ENCODE measurements at regions not wholly inside any gene's neighbourhood (a gene's known extent, or its start where the extent isn't known, plus 50 kb on each side); places are given as distances from the start of the nearest gene placed in this dataset.

DNA sequence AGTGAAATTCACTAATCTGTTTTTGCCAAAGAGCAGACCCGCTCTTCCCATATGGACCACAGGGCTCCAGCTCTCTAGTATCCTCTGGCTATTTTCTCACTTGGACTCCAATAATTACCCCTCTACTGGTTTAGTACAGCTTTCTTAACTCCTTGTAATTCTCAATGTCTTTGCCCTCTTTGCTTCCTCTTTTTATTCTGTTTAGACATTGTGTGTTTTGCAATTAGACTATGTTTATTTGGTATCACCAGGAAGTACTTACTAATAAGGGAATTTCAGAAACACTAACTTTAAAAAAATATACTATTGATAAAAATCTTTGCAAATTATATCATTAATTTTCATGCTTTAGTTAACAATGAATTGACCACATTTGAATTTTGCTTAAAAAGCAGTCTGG lies 111.6 kb upstream of the OBI1 start:
- peak; percentile 47 to 72 for DNase-seq

DNA sequence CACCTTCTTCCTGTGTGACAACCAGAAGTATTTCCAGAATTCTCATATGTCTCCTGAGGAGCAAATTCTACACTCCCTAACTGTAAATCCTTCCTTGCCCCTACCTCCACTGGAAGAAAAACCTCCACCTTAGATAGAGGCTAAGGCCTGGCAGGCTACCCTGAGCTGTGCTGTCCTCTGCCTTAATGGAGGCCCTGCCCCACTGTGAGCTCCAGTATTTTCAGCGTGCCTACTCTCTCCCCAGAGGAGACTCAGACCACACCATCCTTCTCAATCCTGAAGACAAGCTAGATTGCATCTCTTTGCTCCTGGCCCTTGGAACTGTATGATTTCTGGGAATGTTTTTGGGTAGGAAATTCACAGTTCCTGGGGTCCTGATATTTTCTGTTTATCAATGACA lies 110.0 kb upstream of the OBI1 start:
- DNase-seq: no peak

DNA sequence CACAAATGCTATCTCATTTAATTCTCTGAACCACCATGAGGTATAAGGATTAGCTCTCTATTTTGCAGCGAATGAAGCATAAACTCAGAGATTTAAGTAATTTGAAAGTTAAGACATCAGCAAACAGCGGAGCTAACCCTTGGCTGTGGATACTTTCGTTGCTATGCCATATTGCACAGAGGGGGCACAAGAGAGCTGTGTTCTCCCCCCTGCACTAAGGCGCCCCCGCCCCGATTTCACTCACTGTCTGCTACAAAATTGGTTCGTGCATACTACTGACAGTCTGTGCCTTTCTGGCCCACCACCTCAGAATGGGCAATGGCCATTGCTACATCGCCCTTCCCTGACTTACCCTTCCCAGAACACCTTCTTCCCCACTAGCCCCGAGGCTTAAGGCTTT lies 105.7 kb upstream of the OBI1 start:
- DNase-seq: no peak

DNA sequence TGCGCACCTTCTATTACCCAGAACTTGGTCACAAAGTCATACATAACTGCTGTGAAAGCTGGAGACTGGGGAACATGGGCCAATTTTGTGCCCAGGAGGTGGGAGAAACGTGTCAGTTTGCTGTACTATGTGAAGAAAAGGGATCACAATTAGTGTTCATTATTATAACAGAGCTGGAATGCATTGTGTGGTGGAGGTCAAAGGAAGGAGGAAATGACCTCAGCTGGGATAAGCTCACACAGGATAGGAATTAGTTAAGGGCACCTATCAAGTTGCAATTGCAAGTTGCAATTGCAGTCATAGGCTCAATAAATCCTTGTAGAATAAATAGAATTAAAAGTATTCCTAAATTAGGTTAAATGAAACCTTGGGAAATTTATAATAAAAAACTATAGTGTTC lies 103.9 kb upstream of the OBI1 start:
- DNase-seq: no peak

DNA sequence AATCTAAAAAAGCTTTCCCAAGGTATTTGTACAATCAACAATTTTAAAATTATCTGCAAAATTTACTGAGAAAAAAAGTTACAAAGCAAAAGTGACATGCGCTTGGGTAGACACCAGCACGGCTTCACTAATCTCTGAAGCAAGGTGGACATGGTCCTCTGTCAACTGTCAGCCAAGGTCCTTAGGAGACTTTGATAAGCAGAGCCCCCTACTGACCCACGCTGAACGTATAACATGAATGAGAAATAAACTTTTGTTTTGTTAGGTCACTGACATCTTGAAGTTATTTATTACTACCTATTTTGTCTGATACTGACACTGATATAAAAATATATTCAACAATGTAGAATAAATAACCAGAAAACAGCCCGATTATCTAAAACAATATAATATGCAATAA lies 100.7 kb upstream of the OBI1 start:
- DNase-seq: no peak

DNA sequence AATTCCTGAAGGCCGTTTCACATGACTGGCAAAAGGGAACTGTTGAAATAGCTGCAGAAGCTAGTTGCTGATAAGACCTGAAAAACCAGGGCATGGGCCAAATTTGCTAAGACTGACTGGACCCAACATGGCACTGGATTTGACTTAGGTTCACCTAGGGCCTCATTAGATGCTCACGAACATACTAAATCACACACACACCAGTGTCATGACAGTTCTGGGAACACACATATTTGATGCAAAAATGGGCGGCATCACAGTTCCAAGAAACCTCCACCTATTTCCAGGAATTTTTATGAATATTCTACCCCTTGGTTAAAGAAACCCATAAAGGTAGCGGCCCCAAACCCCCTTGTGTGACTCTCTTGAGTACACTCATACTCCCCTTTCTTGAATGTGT lies 99.6 kb upstream of the OBI1 start:
- DNase-seq: no peak

DNA sequence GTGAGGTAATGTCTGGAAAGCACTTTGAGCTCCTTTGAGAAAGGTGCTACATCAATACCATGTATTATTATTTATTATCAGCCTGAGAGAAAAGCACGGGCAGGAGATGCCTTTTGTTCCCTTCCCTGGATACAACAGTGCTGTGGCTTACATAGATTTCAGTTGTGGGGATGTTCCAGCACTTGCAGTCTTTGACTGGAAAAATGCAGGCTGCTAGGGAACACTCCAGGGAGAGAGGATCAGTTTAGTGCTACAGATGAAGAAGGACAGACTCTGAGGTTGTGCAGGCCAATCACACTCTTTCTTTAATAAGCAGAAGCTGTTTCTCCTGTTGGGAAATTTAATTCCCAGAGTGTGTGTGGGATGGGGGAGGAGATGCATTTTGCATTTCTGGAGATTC lies 94.5 kb upstream of the OBI1 start:
- DNase-seq: no peak

DNA sequence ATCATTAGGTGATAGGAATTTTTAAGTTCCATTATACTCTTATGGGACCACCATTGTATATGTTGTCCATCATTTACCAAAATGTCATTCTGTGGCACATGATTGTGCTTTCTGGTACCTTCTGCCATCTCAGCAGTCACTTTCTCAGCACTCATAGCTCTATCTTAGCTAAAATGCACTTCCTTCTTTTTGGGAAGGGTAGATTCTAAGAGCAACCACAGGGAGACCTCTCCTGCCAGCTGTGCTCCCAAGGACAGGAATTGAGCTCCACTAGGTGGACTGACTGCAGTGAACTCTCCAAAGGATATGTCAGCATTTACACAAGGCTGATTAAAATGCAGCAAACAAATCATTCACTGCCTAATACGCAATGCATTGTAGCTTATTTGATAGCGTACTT lies 91.8 kb upstream of the OBI1 start:
- no peak for DNase-seq

DNA sequence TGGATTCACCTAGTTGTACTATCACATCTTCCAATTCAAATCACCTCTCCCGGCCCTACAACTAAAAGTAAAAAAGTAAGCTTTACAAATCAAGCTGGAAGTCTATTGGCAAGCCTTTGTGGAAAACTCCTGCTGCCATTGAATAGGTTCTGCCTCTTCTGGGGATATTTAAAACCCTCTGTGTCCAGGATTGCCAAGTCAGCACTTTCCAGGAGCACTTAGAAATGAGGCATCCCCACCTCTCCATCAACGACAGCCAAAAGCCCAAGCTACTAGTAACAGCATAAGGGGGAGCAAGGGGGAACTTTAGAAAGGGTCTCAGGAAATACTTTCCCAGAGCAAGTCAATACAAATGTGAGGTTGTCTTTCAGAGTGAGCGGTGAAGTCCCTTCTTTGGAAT lies 85.0 kb upstream of the OBI1 start:
- DNase-seq: no peak

DNA sequence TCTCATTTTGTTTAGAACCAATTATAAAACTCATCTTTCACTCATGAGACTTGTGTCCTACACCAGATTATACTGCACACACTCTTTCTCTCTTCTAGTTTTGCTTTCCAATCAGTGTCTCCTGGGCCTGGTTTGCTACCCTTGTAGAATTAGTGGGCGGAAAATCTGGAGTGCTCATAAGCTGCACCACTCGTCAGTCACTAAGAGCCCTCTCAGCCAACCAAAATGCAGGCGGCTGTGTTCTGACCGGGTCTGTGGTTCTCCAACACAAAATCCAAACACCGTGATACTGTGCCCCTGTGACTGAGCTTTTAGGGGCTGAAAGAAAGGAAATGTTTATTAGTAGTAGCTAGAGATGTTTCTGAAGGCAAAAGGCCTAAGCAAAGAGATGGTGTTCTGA lies 83.7 kb upstream of the OBI1 start:
- no peak for DNase-seq

DNA sequence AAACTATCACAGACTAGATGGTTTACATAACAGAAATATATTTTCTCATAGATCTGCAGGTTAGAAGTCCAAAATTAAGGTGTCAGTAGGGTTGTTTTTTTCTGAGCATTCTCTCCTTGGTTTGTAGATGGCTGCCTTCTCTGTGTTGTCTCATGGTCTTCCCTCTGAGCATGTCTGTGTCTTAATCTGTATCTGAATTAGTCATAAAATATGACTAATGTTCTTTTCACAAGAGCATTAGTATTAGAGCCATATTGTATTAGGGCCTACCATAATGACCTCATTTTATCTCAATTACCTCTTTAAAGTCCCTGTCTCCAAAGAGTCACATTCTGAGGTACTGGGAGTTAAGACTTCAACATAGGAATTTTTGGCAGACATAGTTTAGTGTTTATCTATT lies 77.2 kb upstream of the OBI1 start:
- DNase-seq: no peak

DNA sequence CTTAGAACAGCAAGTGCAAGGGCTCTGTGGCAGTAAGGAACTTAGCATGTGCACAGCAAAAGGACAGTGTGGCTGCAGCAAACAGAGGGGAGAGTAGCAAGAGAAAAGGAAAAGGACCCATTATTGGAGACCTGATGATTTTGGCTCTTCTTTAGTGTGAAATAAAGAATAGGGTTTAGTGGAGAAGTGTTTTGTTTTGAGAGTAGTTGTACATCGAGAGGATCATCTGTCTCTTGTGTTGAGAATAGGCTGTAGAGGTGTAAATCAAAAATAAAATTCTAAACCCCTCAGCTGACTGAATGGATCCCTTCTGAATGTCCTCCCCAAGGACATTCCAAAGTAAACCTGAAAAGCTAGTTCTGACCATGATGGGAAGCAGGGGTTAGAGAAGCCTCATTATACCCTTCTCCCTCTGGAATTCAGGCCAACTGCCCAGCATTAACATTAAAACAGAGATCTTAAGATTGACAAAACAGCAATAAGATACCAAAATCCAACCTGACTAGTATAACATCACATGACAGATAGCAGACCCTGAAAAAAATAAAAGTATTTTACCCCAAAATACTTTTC lies 73.6 kb upstream of the OBI1 start:
- no peak for DNase-seq

DNA sequence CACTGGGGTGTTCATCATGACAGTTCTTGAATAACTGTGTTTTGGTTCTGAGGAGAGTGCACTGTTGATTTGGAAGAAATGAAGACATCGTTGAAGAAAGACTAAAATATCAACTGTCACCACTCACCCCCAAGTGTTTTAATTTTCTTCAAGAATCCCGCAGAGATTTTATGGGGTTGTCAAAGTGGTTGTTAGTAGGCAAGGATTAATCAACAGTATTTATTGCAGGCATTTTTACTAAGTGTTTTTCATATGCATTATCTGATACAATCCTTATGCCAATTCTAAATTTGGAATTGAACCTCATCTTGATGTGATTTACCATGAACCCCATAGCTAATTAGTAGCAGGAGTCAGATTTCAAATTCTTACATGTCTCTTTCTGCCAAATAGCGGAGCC lies 63.7 kb upstream of the OBI1 start:
- no peak for DNase-seq

DNA sequence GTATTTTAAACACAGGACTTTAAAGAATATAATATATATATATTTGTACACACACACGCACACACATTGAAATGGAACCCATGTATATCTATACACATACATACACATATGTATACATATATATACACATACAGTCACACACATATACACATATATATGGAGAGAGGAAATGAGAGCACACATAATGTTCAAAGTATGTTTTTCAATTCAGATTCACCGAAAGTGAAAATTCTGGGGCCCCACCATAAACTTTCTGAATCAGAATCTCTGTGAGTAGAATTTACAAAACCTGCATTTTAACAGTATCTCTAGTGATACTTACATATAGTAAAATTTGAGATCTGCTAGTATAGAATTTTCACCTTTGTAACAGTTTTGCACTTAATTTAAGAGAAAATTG lies 60.4 kb upstream of the OBI1 start:
- DNase-seq: no peak

DNA sequence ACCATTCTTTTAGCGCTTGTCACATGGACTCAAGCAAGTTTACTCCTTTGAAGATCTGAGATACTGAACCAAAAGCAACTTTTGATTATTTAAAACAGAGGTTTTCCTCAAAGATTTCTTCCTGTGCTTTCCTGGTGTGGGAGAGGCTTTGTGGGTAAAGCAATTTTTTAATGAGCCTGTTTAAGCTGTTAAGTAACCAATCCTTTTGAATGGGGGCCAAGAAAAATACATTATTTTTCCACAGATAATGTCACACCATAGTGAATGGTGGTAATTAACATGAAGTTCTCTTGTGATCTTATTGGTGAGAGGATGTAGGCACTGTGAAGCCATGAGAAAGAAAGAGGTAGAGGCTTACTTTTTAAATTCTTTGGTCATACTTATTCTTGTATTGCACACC lies 55.8 kb upstream of the OBI1 start:
- no peak for DNase-seq

DNA sequence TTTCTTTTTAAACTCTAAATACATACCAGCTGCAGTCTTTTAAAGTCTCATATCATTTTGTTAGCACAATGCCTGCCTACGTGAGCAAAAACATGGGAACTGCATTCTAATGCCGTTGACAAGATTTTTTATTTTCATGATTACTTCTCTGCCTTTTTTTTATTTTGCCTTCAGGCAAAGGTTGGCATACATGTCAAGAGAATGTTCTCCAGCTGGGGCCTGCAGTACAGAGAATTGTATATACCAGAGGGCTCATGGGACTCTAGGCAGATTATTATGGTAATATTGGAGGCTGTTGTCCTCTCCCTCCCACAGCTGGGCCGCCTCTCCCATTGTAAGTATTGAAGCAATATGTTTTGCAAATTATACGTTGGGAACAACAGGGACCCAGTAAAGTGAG lies 53.9 kb upstream of the OBI1 start:
- DNase-seq: no peak

DNA sequence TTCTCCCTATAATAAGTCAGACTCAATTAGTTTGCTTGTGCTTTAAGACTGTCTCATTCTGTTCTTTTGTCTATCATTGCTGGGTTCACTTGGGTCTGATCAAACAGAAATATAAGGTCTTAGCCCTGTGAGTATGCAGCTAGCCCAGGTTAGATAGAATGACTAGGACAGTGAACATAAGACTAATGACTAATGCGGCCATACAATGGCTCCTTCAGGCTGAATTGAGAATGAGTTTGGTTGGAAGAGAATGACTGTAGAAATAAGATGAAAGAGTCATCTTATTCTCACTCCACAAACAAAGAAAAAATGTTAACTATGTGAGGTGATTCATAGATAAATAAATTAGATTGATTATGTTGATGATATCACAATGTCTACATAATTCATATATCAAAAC lies 50.1 kb upstream of the OBI1 start:
- DNase-seq: no peak

All from inflammatory macrophage treated with lipopolysaccharide for 1 hour (primary cell).